ENCODE measurements at regions not wholly inside any gene's neighbourhood (a gene's known extent, or its start where the extent isn't known, plus 50 kb on each side); places are given as distances from the start of the nearest gene placed in this dataset.

DNA sequence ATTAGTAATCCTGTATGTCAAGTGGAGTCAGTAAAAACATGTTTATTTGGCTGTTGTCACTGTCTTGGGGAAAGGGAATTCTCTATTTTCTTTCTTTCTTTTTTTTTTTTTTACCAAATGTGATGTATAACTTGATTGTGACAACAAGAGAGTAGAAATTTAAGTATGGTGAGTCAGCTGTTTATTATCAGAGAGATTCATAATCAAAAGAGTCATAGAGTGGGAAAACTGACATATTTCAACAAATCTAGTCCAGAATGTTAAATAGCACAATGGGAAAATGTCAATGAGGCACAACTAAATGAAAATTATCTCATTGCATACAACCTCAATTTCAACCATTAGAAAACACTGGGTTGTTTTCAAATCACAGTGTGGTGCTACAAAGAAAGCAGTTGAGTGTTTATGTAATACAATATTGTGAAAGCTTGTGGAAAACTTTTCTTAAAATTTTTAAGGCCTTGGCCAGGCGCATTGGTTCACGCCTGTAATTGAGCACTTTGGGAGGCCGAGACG lies 111.9 kb upstream of the DTNA start:
- no peak for TF ChIP-seq CTCF (conservative IDR thresholded peaks at IDR 0.05; ENCODE audit: low read depth, low read length)
- DNase-seq (ENCODE audit: low read depth) = no peak
- no peak overlapping the region for H3K4me3 ChIP-seq (ENCODE audit: low read depth, low read length)

DNA sequence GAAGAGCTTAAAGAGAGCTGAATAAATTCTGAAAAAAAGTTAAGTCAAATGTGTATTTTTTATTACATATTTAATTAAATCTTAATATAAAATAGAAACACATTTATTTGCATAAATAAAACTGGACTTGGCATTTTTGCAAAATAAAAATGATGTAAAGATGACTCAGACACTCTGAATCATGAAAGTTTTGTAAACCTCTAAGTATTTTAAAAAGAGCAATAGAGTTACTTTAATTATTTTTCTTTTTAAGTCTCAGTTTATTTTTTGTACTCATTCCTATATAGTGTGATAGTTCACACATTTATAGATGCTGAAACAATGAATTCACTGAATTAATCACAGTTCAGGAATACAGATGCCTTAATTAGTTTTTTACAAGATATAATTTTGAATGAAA lies 109.9 kb upstream of the DTNA start:
- no peak overlapping the region for H3K4me3 ChIP-seq (ENCODE audit: low read depth, low read length)
- DNase-seq (ENCODE audit: low read depth) = no peak
- TF ChIP-seq CTCF (conservative IDR thresholded peaks at IDR 0.05; ENCODE audit: low read depth, low read length) = no peak

DNA sequence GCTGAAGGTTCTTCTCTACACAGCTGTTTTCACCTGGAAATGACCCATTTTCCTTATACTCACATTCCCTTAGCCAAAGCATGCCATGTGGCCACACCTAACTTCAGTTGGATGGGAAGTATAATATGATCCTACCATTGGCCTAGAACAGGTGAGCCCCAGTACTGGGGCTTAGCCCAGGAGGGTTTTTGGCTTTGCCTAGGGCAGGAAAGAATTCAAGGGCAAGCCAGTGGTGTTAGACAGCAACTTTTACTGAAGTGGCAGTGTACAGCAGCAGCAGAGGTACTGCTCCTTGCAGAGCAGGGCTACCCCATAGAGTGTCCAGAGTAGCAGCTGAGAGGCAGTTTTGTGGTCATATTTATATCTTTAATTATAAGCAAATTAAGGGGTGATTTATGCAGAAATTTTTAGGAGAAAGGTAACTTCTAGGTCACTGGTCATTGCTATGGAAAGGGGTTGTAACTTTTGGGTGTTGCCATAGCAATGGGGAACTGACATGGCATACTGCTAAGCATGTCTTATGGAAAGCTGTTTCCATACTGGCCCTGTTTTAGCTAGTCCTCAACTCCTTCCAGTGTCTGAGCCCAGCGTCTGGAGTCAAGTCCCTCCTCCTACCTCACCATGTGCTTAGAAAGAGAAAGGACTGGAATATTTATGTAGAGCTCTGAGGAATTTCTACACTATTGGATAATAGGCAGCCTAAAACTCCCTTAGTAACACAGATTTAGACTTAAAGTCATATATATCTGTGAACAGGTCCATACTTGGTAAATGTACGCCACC lies 109.0 kb upstream of the DTNA start:
- TF ChIP-seq CTCF (conservative IDR thresholded peaks at IDR 0.05; ENCODE audit: low read depth, low read length) = no peak
- DNase-seq (ENCODE audit: low read depth) = no peak

DNA sequence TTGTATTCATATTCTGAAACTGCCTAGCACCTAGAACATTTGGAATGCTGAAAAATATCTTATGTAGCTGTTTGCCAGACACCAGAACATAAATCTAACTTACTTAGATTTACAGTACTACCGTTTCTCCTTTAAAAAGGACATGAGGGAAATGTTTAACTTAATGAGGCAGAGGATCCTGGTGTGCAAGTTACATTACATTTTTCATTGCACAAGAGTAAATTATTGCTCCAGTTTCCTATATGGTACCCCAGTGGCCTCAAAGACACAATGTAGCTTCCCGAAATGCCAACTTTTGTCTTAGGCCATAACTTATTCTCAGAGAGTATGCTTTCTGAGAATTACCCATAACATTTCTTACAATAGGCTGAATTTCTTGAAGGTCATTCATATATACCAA lies 105.5 kb upstream of the DTNA start:
- no peak overlapping the region for H3K4me3 ChIP-seq (ENCODE audit: low read depth, low read length)
- DNase-seq (ENCODE audit: low read depth) = no peak
- no peak for TF ChIP-seq CTCF (conservative IDR thresholded peaks at IDR 0.05; ENCODE audit: low read depth, low read length)

More for the DNA sequence above, 109.0 kb upstream of the DTNA start:
- H3K4me3 ChIP-seq (ENCODE audit: low read depth, low read length) = no peak overlapping the region

DNA sequence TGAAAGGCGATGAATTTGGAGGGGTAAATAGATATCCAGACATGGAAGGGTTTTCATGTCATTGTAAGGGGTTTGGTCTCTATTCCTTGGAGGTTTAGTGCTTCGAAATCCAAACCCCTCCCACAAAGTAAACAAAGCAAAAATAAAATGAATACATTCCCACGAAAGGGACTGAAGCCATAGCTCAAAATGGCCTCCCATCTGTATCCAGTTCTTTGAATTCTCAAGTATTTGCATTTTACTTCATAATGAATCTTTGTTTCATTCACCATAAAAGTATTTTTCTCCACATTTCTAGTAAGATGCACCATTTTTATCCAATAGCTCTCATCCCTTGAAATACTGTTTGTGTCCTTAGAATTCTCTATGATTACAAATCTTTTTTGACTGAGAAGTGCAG lies 103.2 kb upstream of the DTNA start:
- DNase-seq (ENCODE audit: low read depth) = no peak

GRCh38 chr18:34608064-34608463 lies 102.0 kb upstream of the DTNA start:
- no peak for TF ChIP-seq CTCF (conservative IDR thresholded peaks at IDR 0.05; ENCODE audit: low read depth, low read length)
- DNase-seq (ENCODE audit: low read depth) = no peak
- H3K4me3 ChIP-seq (ENCODE audit: low read depth, low read length) = no peak overlapping the region

More for the DNA sequence above, 103.2 kb upstream of the DTNA start:
- no peak overlapping the region for H3K4me3 ChIP-seq (ENCODE audit: low read depth, low read length)
- TF ChIP-seq CTCF (conservative IDR thresholded peaks at IDR 0.05; ENCODE audit: low read depth, low read length) = no peak
